K562 (cell line): ENCODE measurements at regions not wholly inside any gene's neighbourhood (a gene's known extent, or its start where the extent isn't known, plus 50 kb on each side); places are given as distances from the start of the nearest gene placed in this dataset.

Source experiments
- ATAC-seq: fragments of 200-7000 bp; cut with Tn5 transposase; 3 replicates; pipeline ENCODE4 v1.9.1; 2020; ENCODE audit warnings: moderate library complexity
- BruUV-seq: library from RNA; stranded (reverse); fragments of 400-500 nt; replicated peaks from 2 replicates; lab custom pipeline; 2021; lab: Mats Ljungman, UMichigan
- CTCF ChIA-PET: fragments of 300-600 bp; formaldehyde crosslinking; extraction: SDS; loops from one replicate; lab custom pipeline; 2021; ENCODE audit warnings: low intra/inter-chr PET ratio; lab: Yijun Ruan, JAX
- POLR2A ChIA-PET: fragments of 300-600, 350-650 bp; sonication (Branson Sonifier 250); formaldehyde crosslinking; extraction: SDS; loops from one replicate; lab custom pipeline; 2021; ENCODE audit warnings: antibody characterized with exemption, inconsistent platforms; lab: Yijun Ruan, JAX
- DNase-seq, 4 experiments: peaks; one replicate each; pipeline versions ENCODE4 v3.0.0 to v3.0.0-alpha.2; 2011 to 2018; ENCODE audit warnings: low spot score in 3 of 4, mixed read lengths in 3 of 4; ENCODE audit errors: extremely low read depth in 1 of 4
- FAIRE-seq: peaks from 2 replicates; lab custom pipeline; 2011; peaks lifted over from hg19 to GRCh38; lab: Jason Lieb, UNC
- H2AFZ ChIP-seq: 2 replicates; pipeline ENCODE4 v1.6.0; 2011; ENCODE audit warnings: low read depth, low read length, control low read depth, inconsistent platforms
- H3K27ac ChIP-seq: fragments of 200-600 bp; 3 replicates; pipeline ENCODE4 v1.8.0; 2011; ENCODE audit warnings: low read depth, mild to moderate bottlenecking, control low read depth, inconsistent platforms, low read length, moderate library complexity, mixed read lengths; ENCODE audit errors: extremely low read depth
- H3K27me3 ChIP-seq, 2 experiments: fragments of 300-600 bp in 1 of 2; 2 replicates in 1 of 2; 3 replicates in 1 of 2; pipeline versions ENCODE4 v1.6.0 to v1.8.0; 2011; ENCODE audit warnings: inconsistent platforms in 2 of 2, low read length in 2 of 2, mild to moderate bottlenecking in 1 of 2, mixed read lengths in 1 of 2, moderate library complexity in 1 of 2; ENCODE audit not compliant: control insufficient read depth in 2 of 2, insufficient read depth in 2 of 2
- H3K36me3 ChIP-seq: fragments of 300-600 bp; 3 replicates; pipeline ENCODE4 v1.8.0; 2011; ENCODE audit warnings: mild to moderate bottlenecking, low read length, inconsistent platforms; ENCODE audit not compliant: control insufficient read depth, insufficient read depth
- H3K4me1 ChIP-seq, 2 experiments: fragments of 200-600 bp in 1 of 2; replicated peaks in 1 of 2; 2 replicates in 1 of 2; 3 replicates in 1 of 2; pipeline versions ENCODE4 v1.5.1 to v1.8.0; 2011; ENCODE audit warnings: inconsistent platforms in 2 of 2, low read length in 2 of 2, mild to moderate bottlenecking in 1 of 2, mixed read lengths in 1 of 2, moderate library complexity in 1 of 2; ENCODE audit not compliant: control insufficient read depth in 2 of 2, insufficient read depth in 2 of 2
- H3K4me2 ChIP-seq: 2 replicates; pipeline ENCODE4 v1.6.1; 2011; ENCODE audit warnings: low read length, control low read depth, inconsistent platforms, mixed read lengths; ENCODE audit not compliant: insufficient read depth
- H3K4me3 ChIP-seq: fragments of 200-600 bp; sonication (generic), shearing (Covaris generic); 2 replicates; pipeline ENCODE4 v1.5.1; 2016; ENCODE audit warnings: control low read depth, inconsistent platforms
- H3K79me2 ChIP-seq: fragments of 200-600 bp; 3 replicates; pipeline ENCODE4 v1.8.0; 2011; ENCODE audit warnings: low read length, inconsistent platforms; ENCODE audit not compliant: control insufficient read depth, insufficient read depth
- H3K9ac ChIP-seq, 2 experiments: 2 replicates each; pipeline versions ENCODE4 v1.6.0 to v1.6.1; 2011; ENCODE audit warnings: low read depth in 2 of 2, low read length in 2 of 2, control low read depth in 1 of 2, inconsistent platforms in 1 of 2, mild to moderate bottlenecking in 1 of 2, mixed read lengths in 1 of 2; ENCODE audit not compliant: insufficient read depth in 1 of 2
- H3K9me1 ChIP-seq: one replicate; pipeline ENCODE4 v1.6.0; 2011; ENCODE audit warnings: inconsistent platforms, mild to moderate bottlenecking, low read length, moderate library complexity; ENCODE audit not compliant: control insufficient read depth, insufficient read depth
- H3K9me3 ChIP-seq: replicated peaks from 2 replicates; pipeline ENCODE4 v1.5.1; 2011; ENCODE audit warnings: low read depth, low read length, inconsistent platforms; ENCODE audit not compliant: control insufficient read depth, insufficient read depth
- H4K20me1 ChIP-seq: replicated peaks from 2 replicates; pipeline ENCODE4 v1.6.1; 2011; ENCODE audit warnings: low read length, inconsistent platforms, mixed read lengths; ENCODE audit not compliant: control insufficient read depth, insufficient read depth
- ATF7 ChIP-seq: fragments of 450-650 bp; IDR thresholded peaks from 2 replicates; pipeline ENCODE4 v1.7.1; 2014; ENCODE audit warnings: mild to moderate bottlenecking, moderate library complexity
- CUX1 ChIP-seq: fragments of 200-800 bp; sonication (Bioruptor generic); IDR thresholded peaks from 2 replicates; pipeline ENCODE4 v1.6.1; 2016; ENCODE audit warnings: missing genetic modification characterization, missing compliant biosample characterization
- HCFC1 ChIP-seq: IDR thresholded peaks from 2 replicates; pipeline ENCODE4 v1.6.1; 2012; ENCODE audit warnings: low read depth, low read length, improper control_type of control experiment
- NFIC ChIP-seq: fragments of 450-650 bp; IDR thresholded peaks from 2 replicates; pipeline ENCODE4 v1.6.1; 2017; ENCODE audit warnings: mild to moderate bottlenecking, inconsistent platforms
- PHTF2 ChIP-seq: fragments of 250-450 bp; sonication (Bioruptor Pico); IDR thresholded peaks from 2 replicates; pipeline ENCODE4 v1.5.0; 2021; ENCODE audit warnings: mild to moderate bottlenecking
- POLR2A ChIP-seq: fragments of 450-650 bp; conservative IDR thresholded peaks from 2 replicates; pipeline ENCODE4 v1.6.1; 2016
- POLR2B ChIP-seq: fragments of 450-650 bp; IDR thresholded peaks from 2 replicates; pipeline ENCODE4 v1.6.1; 2018; ENCODE audit warnings: low read depth; ENCODE audit not compliant: partially characterized antibody
- SOX6 ChIP-seq: fragments of 450-650 bp; IDR thresholded peaks from 2 replicates; pipeline ENCODE4 v1.6.1; 2014; ENCODE audit warnings: mild to moderate bottlenecking
- STAG1 ChIP-seq: sonication (generic); formaldehyde crosslinking; IDR thresholded peaks from 2 replicates; pipeline ENCODE4 v1.5.0; 2020; ENCODE audit warnings: missing genetic modification reagents, borderline replicate concordance
- UBTF ChIP-seq, 2 experiments: IDR thresholded peaks; 2 replicates each; pipeline ENCODE4 v1.6.1; 2012; ENCODE audit warnings: improper control_type of control experiment in 2 of 2, low read depth in 2 of 2, low read length in 2 of 2, borderline replicate concordance in 1 of 2
- WGBS: fragments of 100-300 bp; shearing (Covaris generic); methylation state at CpG from one replicate; pipeline ENCODE4 v1.1.6; 2016; ENCODE audit warnings: low coverage, mixed read lengths; ENCODE audit not compliant: insufficient coverage; ENCODE audit errors: missing lambda C conversion rate; 5-methylcytosine and 5-hydroxymethylcytosine counted together
- in situ Hi-C: fragments of 300-500 bp; cut with MboI; formaldehyde crosslinking; loops from 4 replicates; pipeline ENCODE4 v1.15.0; 2018; ENCODE audit warnings: inconsistent platforms, mixed read lengths
- intact Hi-C: fragments of 100-400 bp; cut with micrococcal nuclease; formaldehyde crosslinking; loops from 2 replicates; pipeline ENCODE4 v1.14.2; 2022

- TF ChIP-seq UBTF (IDR thresholded peaks at IDR 0.05; ENCODE audit: borderline replicate concordance in 1 of 2, low read depth in 2 of 2, low read length in 2 of 2), result no peak
- no peak for TF ChIP-seq HCFC1
Observed at GRCh38 chr14:37948266-37948665, 259.4 kb upstream of the SSTR1 start (continued).

- no peak overlapping the region for H3K4me3 ChIP-seq
- ATAC-seq (no peak), FAIRE-seq (no peak), DNase-seq (no peak)
- H3K27me3 ChIP-seq, result no peaks in the 10 kb centered on the region
- ChIA-PET POLR2A (no interaction called here), CTCF (no interaction called here)
- BruUV-seq, result no TSS peak
- H3K9me1 ChIP-seq, result no peaks in the 10 kb centered on the region
- in situ Hi-C loops, result no loop called here
- no peaks in the 10 kb centered on the region for H3K79me2 ChIP-seq
- H3K4me1 ChIP-seq, result no peaks in the 10 kb centered on the region
- WGBS, result 0% methylated on average over 3 of the region's 3 CpGs
- no peak overlapping the region for H3K4me2 ChIP-seq
- H4K20me1 ChIP-seq, result no peaks in the 10 kb centered on the region
- no peak overlapping the region for H3K27ac ChIP-seq
- no peaks in the 10 kb centered on the region for H3K36me3 ChIP-seq
- no peaks in the 10 kb centered on the region for H3K9me3 ChIP-seq
- H3K9ac ChIP-seq, result no peak overlapping the region
- no peak overlapping the region for H2AFZ ChIP-seq
- intact Hi-C loops, result no loop called here
- TF ChIP-seq NFIC, result no peak
- TF ChIP-seq SOX6, result no peak
- no peak for TF ChIP-seq ATF7
- no peak for TF ChIP-seq PHTF2 (CRISPR knock-in tag)
- TF ChIP-seq STAG1 (CRISPR knock-in tag), result no peak
- no peak for TF ChIP-seq POLR2B
- no peak for TF ChIP-seq POLR2A
- TF ChIP-seq CUX1, result no peak
Observed at GRCh38 chr14:37968664-37969240, 239.0 kb upstream of the SSTR1 start.
